Transverse colon (tissue), 4 donors: ENCODE measurements at regions not wholly inside any gene's neighbourhood (a gene's known extent, or its start where the extent isn't known, plus 50 kb on each side); places are given as distances from the start of the nearest gene placed in this dataset.

Experiments used
- DNase-seq: peaks from one replicate; pipeline ENCODE4 v3.0.0-alpha.2; 2019
- H3K27ac ChIP-seq, 4 donors: fragments of 200-600 bp; sonication (generic); 2 replicates each; pipeline ENCODE4 v1.5.1; 2016 to 2018; ENCODE audit warnings: inconsistent platforms in 4 of 4
- H3K27me3 ChIP-seq: fragments of 200-600 bp; sonication (generic); 2 replicates; pipeline ENCODE4 v1.5.1; 2017; ENCODE audit warnings: inconsistent platforms
- H3K36me3 ChIP-seq, 4 donors: fragments of 200-600 bp; sonication (generic); 2 replicates each; pipeline ENCODE4 v1.5.1; 2017 to 2019; ENCODE audit warnings: inconsistent platforms in 4 of 4
- H3K4me1 ChIP-seq, 4 donors: fragments of 200-600 bp; sonication (generic); 2 replicates each; pipeline ENCODE4 v1.5.1; 2017 to 2020; ENCODE audit warnings: inconsistent platforms in 4 of 4
- H3K4me3 ChIP-seq, 4 donors: fragments of 200-600 bp; sonication (generic); 1 replicate in 1 of 4; 2 replicates in 3 of 4; pipeline versions ENCODE4 v1.5.1 to v1.6.1; 2017 to 2019; ENCODE audit warnings: inconsistent platforms in 4 of 4
- H3K9me3 ChIP-seq, 2 donors: fragments of 200-600 bp; sonication (generic); 2 replicates each; pipeline ENCODE4 v1.5.1; 2017 to 2019; ENCODE audit warnings: inconsistent platforms in 2 of 2
- CTCF ChIP-seq, 5 experiments: fragments of 200-600 bp in 3 of 5; fragments of 450-650 bp in 2 of 5; sonication (generic) in 3 of 5; IDR thresholded peaks; 1 replicate in 2 of 5; 2 replicates in 3 of 5; pipeline ENCODE4 v1.5.1; 2016 to 2017; ENCODE audit warnings: antibody characterized with exemption in 5 of 5, inconsistent platforms in 3 of 5, mild to moderate bottlenecking in 2 of 5, moderate library complexity in 1 of 5
- EP300 ChIP-seq: sonication (generic); formaldehyde crosslinking; IDR thresholded peaks from one replicate; pipeline ENCODE4 v1.6.1; 2017; ENCODE audit warnings: antibody characterized with exemption, low read depth
- POLR2A ChIP-seq: fragments of 450-650 bp; IDR thresholded peaks from one replicate; pipeline ENCODE4 v1.6.1; 2016; ENCODE audit warnings: antibody characterized with exemption, mild to moderate bottlenecking, moderate library complexity
- POLR2AphosphoS5 ChIP-seq, 3 donors: sonication (generic); formaldehyde crosslinking; IDR thresholded peaks; one replicate each; pipeline ENCODE4 v1.6.1; 2016; ENCODE audit warnings: antibody characterized with exemption in 3 of 3
- WGBS, 2 donors: methylation state at CpG; one replicate each; pipeline ENCODE4 v1.1.5; 2018; ENCODE audit warnings: low coverage in 1 of 2; 5-methylcytosine and 5-hydroxymethylcytosine counted together
- in situ Hi-C, 4 donors: fragments of 200-750 bp; cut with MboI; loops; one replicate each; pipeline versions ENCODE4 v1.15.0 to v1.15.1; 2017; ENCODE audit warnings: low sequenced_read_pairs in 3 of 4, low pct_ligation_motif_present in 1 of 4, low pct_unique_long_range_greater_than_20kb in 1 of 4
- intact Hi-C: fragments of 100-400 bp; cut with DNase I; formaldehyde crosslinking; loops from one replicate; pipeline ENCODE4 v1.15.1; 2023; ENCODE audit warnings: low total_unique reads

- in situ Hi-C loops (no loop called here), intact Hi-C loops (no loop called here)
- Histone ChIP-seq H3K4me3 (no peak overlapping the region), H3K4me1 (no peaks in the 10 kb centered on the region), H3K27me3 (no peaks in the 10 kb centered on the region), H3K9me3 (no peaks in the 10 kb centered on the region), H3K36me3 (no peaks in the 10 kb centered on the region), H3K27ac (no peak overlapping the region)
- WGBS, 2 donors, result 41 to 64% methylated on average over 3 to 4 of the region's 4 CpGs
- DNase-seq, result no peak
- TF ChIP-seq POLR2AphosphoS5 (IDR thresholded peaks at IDR 0.05) (no peak), CTCF (IDR thresholded peaks at IDR 0.05) (no peak), EP300 (no peak), POLR2A (no peak)
These were observed 122.8 kb downstream of the RASSF9 start for GRCh38 chr12:85713373-85713772.

GRCh38 chr12:85714425-85714824 is 121.8 kb downstream of the RASSF9 start:
- WGBS, 2 donors, result 88 to 93% methylated on average over 1 of the region's 1 CpG
- in situ Hi-C loops, result no loop called here

GRCh38 chr12:85720308-85721033 is 115.7 kb downstream of the RASSF9 start:
- no peaks in the 10 kb centered on the region for H3K36me3 ChIP-seq
- no peak overlapping the region for H3K4me3 ChIP-seq
- H3K9me3 ChIP-seq, result no peaks in the 10 kb centered on the region
- in situ Hi-C loops (no loop called here), intact Hi-C loops (no loop called here)
- DNase-seq, result no peak
- no peak overlapping the region for H3K27ac ChIP-seq
- no peak for TF ChIP-seq POLR2A
- no peak for TF ChIP-seq EP300
- no peak for TF ChIP-seq CTCF (IDR thresholded peaks at IDR 0.05)
- TF ChIP-seq POLR2AphosphoS5 (IDR thresholded peaks at IDR 0.05), result no peak
- no peaks in the 10 kb centered on the region for H3K4me1 ChIP-seq
- H3K27me3 ChIP-seq, result no peaks in the 10 kb centered on the region
- 90 to 97% methylated on average over 1 of the region's 1 CpG for WGBS, 2 donors

More at GRCh38 chr12:85714425-85714824, 121.8 kb downstream of the RASSF9 start:
- no peaks in the 10 kb centered on the region for H3K4me1 ChIP-seq
- no peaks in the 10 kb centered on the region for H3K9me3 ChIP-seq
- intact Hi-C loops, result no loop called here
- TF ChIP-seq POLR2AphosphoS5 (IDR thresholded peaks at IDR 0.05), result no peak
- TF ChIP-seq EP300, result no peak
- TF ChIP-seq POLR2A, result no peak
- no peak for TF ChIP-seq CTCF (IDR thresholded peaks at IDR 0.05)
- H3K36me3 ChIP-seq, result no peaks in the 10 kb centered on the region
- H3K27me3 ChIP-seq, result no peaks in the 10 kb centered on the region
- no peak overlapping the region for H3K4me3 ChIP-seq
- no peak overlapping the region for H3K27ac ChIP-seq
- no peak for DNase-seq

- H3K27ac ChIP-seq, result no peak overlapping the region
- H3K27me3 ChIP-seq, result no peaks in the 10 kb centered on the region
- no peak overlapping the region for H3K4me3 ChIP-seq
- DNase-seq, result no peak
- in situ Hi-C loops, result no loop called here
- no peaks in the 10 kb centered on the region for H3K4me1 ChIP-seq
- intact Hi-C loops, result no loop called here
- no peaks in the 10 kb centered on the region for H3K36me3 ChIP-seq
- no peaks in the 10 kb centered on the region for H3K9me3 ChIP-seq
- WGBS, 2 donors, result 67 to 75% methylated on average over 2 of the region's 2 CpGs
- TF ChIP-seq POLR2A, result no peak
- TF ChIP-seq POLR2AphosphoS5 (IDR thresholded peaks at IDR 0.05), result no peak
- TF ChIP-seq CTCF (IDR thresholded peaks at IDR 0.05), result no peak
- no peak for TF ChIP-seq EP300
These were observed 110.2 kb downstream of the RASSF9 start for GRCh38 chr12:85725991-85726390.
